K562 (cell line): ENCODE measurements at regions not wholly inside any gene's neighbourhood (a gene's known extent, or its start where the extent isn't known, plus 50 kb on each side); places are given as distances from the start of the nearest gene placed in this dataset.
A peak's percentile ranks its signal among the peaks of the same experiment; 100 is the strongest.

Source experiments
- ATAC-seq: fragments of 200-7000 bp; cut with Tn5 transposase; 3 replicates; pipeline ENCODE4 v1.9.1; 2020; ENCODE audit warnings: moderate library complexity
- BruUV-seq: library from RNA; stranded (reverse); fragments of 400-500 nt; replicated peaks from 2 replicates; lab custom pipeline; 2021; lab: Mats Ljungman, UMichigan
- CTCF ChIA-PET: fragments of 300-600 bp; formaldehyde crosslinking; extraction: SDS; loops from one replicate; lab custom pipeline; 2021; ENCODE audit warnings: low intra/inter-chr PET ratio; lab: Yijun Ruan, JAX
- POLR2A ChIA-PET: fragments of 300-600, 350-650 bp; sonication (Branson Sonifier 250); formaldehyde crosslinking; extraction: SDS; loops from one replicate; lab custom pipeline; 2021; ENCODE audit warnings: antibody characterized with exemption, inconsistent platforms; lab: Yijun Ruan, JAX
- DNase-seq, 4 experiments: peaks; one replicate each; pipeline versions ENCODE4 v3.0.0 to v3.0.0-alpha.2; 2011 to 2018; ENCODE audit warnings: low spot score in 3 of 4, mixed read lengths in 3 of 4; ENCODE audit errors: extremely low read depth in 1 of 4
- FAIRE-seq: peaks from 2 replicates; lab custom pipeline; 2011; peaks lifted over from hg19 to GRCh38; lab: Jason Lieb, UNC
- H2AFZ ChIP-seq: 2 replicates; pipeline ENCODE4 v1.6.0; 2011; ENCODE audit warnings: low read depth, low read length, control low read depth, inconsistent platforms
- H3K27ac ChIP-seq: fragments of 200-600 bp; 3 replicates; pipeline ENCODE4 v1.8.0; 2011; ENCODE audit warnings: low read depth, mild to moderate bottlenecking, control low read depth, inconsistent platforms, low read length, moderate library complexity, mixed read lengths; ENCODE audit errors: extremely low read depth
- H3K27me3 ChIP-seq, 2 experiments: fragments of 300-600 bp in 1 of 2; 2 replicates in 1 of 2; 3 replicates in 1 of 2; pipeline versions ENCODE4 v1.6.0 to v1.8.0; 2011; ENCODE audit warnings: inconsistent platforms in 2 of 2, low read length in 2 of 2, mild to moderate bottlenecking in 1 of 2, mixed read lengths in 1 of 2, moderate library complexity in 1 of 2; ENCODE audit not compliant: control insufficient read depth in 2 of 2, insufficient read depth in 2 of 2
- H3K36me3 ChIP-seq: fragments of 300-600 bp; 3 replicates; pipeline ENCODE4 v1.8.0; 2011; ENCODE audit warnings: mild to moderate bottlenecking, low read length, inconsistent platforms; ENCODE audit not compliant: control insufficient read depth, insufficient read depth
- H3K4me1 ChIP-seq, 2 experiments: fragments of 200-600 bp in 1 of 2; replicated peaks in 1 of 2; 2 replicates in 1 of 2; 3 replicates in 1 of 2; pipeline versions ENCODE4 v1.5.1 to v1.8.0; 2011; ENCODE audit warnings: inconsistent platforms in 2 of 2, low read length in 2 of 2, mild to moderate bottlenecking in 1 of 2, mixed read lengths in 1 of 2, moderate library complexity in 1 of 2; ENCODE audit not compliant: control insufficient read depth in 2 of 2, insufficient read depth in 2 of 2
- H3K4me2 ChIP-seq: 2 replicates; pipeline ENCODE4 v1.6.1; 2011; ENCODE audit warnings: low read length, control low read depth, inconsistent platforms, mixed read lengths; ENCODE audit not compliant: insufficient read depth
- H3K4me3 ChIP-seq: fragments of 200-600 bp; sonication (generic), shearing (Covaris generic); 2 replicates; pipeline ENCODE4 v1.5.1; 2016; ENCODE audit warnings: control low read depth, inconsistent platforms
- H3K79me2 ChIP-seq: fragments of 200-600 bp; 3 replicates; pipeline ENCODE4 v1.8.0; 2011; ENCODE audit warnings: low read length, inconsistent platforms; ENCODE audit not compliant: control insufficient read depth, insufficient read depth
- H3K9ac ChIP-seq, 2 experiments: 2 replicates each; pipeline versions ENCODE4 v1.6.0 to v1.6.1; 2011; ENCODE audit warnings: low read depth in 2 of 2, low read length in 2 of 2, control low read depth in 1 of 2, inconsistent platforms in 1 of 2, mild to moderate bottlenecking in 1 of 2, mixed read lengths in 1 of 2; ENCODE audit not compliant: insufficient read depth in 1 of 2
- H3K9me1 ChIP-seq: one replicate; pipeline ENCODE4 v1.6.0; 2011; ENCODE audit warnings: inconsistent platforms, mild to moderate bottlenecking, low read length, moderate library complexity; ENCODE audit not compliant: control insufficient read depth, insufficient read depth
- H3K9me3 ChIP-seq: replicated peaks from 2 replicates; pipeline ENCODE4 v1.5.1; 2011; ENCODE audit warnings: low read depth, low read length, inconsistent platforms; ENCODE audit not compliant: control insufficient read depth, insufficient read depth
- H4K20me1 ChIP-seq: replicated peaks from 2 replicates; pipeline ENCODE4 v1.6.1; 2011; ENCODE audit warnings: low read length, inconsistent platforms, mixed read lengths; ENCODE audit not compliant: control insufficient read depth, insufficient read depth
- CEBPB ChIP-seq: fragments of 450-650 bp; IDR thresholded peaks from 2 replicates; pipeline ENCODE4 v1.6.1; 2016; ENCODE audit warnings: missing genetic modification characterization, missing compliant biosample characterization
- ERF ChIP-seq: fragments of 450-650 bp; formaldehyde crosslinking; IDR thresholded peaks from 2 replicates; pipeline ENCODE4 v1.4.0; 2020; ENCODE audit warnings: mild to moderate bottlenecking, mixed read lengths
- EWSR1 ChIP-seq: fragments of 450-650 bp; IDR thresholded peaks from 2 replicates; pipeline ENCODE4 v1.6.1; 2018; ENCODE audit warnings: borderline replicate concordance, mild to moderate bottlenecking, low read depth, moderate library complexity; ENCODE audit not compliant: partially characterized antibody
- GTF2A2 ChIP-seq: IDR thresholded peaks from 2 replicates; pipeline ENCODE4 v1.6.1; 2016; ENCODE audit warnings: mild to moderate bottlenecking, missing genetic modification characterization, missing compliant biosample characterization
- KDM1A ChIP-seq, 2 experiments: fragments of 450-650 bp; IDR thresholded peaks; 2 replicates each; pipeline ENCODE4 v1.6.1; 2016; ENCODE audit warnings: mild to moderate bottlenecking in 2 of 2
- KLF13 ChIP-seq: fragments of 450-650 bp; IDR thresholded peaks from 2 replicates; pipeline ENCODE4 v1.6.1; 2016; ENCODE audit warnings: missing genetic modification characterization, low read depth, mild to moderate bottlenecking, missing compliant biosample characterization, moderate library complexity, borderline replicate concordance
- MAFG ChIP-seq: fragments of 450-650 bp; conservative IDR thresholded peaks from 2 replicates; pipeline ENCODE4 v1.6.1; 2016; ENCODE audit warnings: missing genetic modification characterization, missing compliant biosample characterization
- RAD21 ChIP-seq, 2 experiments: fragments of 250-450 bp in 1 of 2; fragments of 450-650 bp in 1 of 2; sonication (Bioruptor Pico) in 1 of 2; formaldehyde crosslinking in 1 of 2; IDR thresholded peaks in 1 of 2; conservative IDR thresholded peaks in 1 of 2; 2 replicates each; pipeline versions ENCODE4 v1.4.0 to v1.8.0; 2020 to 2022; ENCODE audit warnings: mild to moderate bottlenecking in 2 of 2, moderate library complexity in 1 of 2
- YY1 ChIP-seq, 3 experiments: IDR thresholded peaks; 2 replicates each; pipeline ENCODE4 v1.6.1; 2011; ENCODE audit warnings: low read length in 2 of 3, mild to moderate bottlenecking in 2 of 3, moderate library complexity in 2 of 3, borderline replicate concordance in 1 of 3, control low read depth in 1 of 3, low read depth in 1 of 3; ENCODE audit not compliant: insufficient read depth in 3 of 3, insufficient replicate concordance in 2 of 3, control insufficient read depth in 1 of 3, insufficient read length in 1 of 3; ENCODE audit errors: extremely low read depth in 1 of 3
- ZNF224 ChIP-seq: sonication (generic); formaldehyde crosslinking; IDR thresholded peaks from 2 replicates; pipeline ENCODE4 v1.8.0; 2022; ENCODE audit warnings: mild to moderate bottlenecking, missing genetic modification reagents
- ZNF354B ChIP-seq: fragments of 250-450 bp; sonication (Bioruptor Pico); IDR thresholded peaks from 2 replicates; pipeline ENCODE4 v1.4.0; 2020
- WGBS: fragments of 100-300 bp; shearing (Covaris generic); methylation state at CpG from one replicate; pipeline ENCODE4 v1.1.6; 2016; ENCODE audit warnings: low coverage, mixed read lengths; ENCODE audit not compliant: insufficient coverage; ENCODE audit errors: missing lambda C conversion rate; 5-methylcytosine and 5-hydroxymethylcytosine counted together
- in situ Hi-C: fragments of 300-500 bp; cut with MboI; formaldehyde crosslinking; loops from 4 replicates; pipeline ENCODE4 v1.15.0; 2018; ENCODE audit warnings: inconsistent platforms, mixed read lengths
- intact Hi-C: fragments of 100-400 bp; cut with micrococcal nuclease; formaldehyde crosslinking; loops from 2 replicates; pipeline ENCODE4 v1.14.2; 2022
- TF ChIP-seq, protein P1 (sequence below): sonication (generic); formaldehyde crosslinking; IDR thresholded peaks from 2 replicates; pipeline ENCODE4 v1.9.0; 2022; ENCODE audit warnings: mild to moderate bottlenecking, missing genetic modification reagents
- TF ChIP-seq, protein P2 (sequence below), 2 experiments: fragments of 450-650 bp; formaldehyde crosslinking in 1 of 2; IDR thresholded peaks; 2 replicates each; pipeline versions ENCODE4 v1.4.0 to v1.6.1; 2014 to 2020; ENCODE audit warnings: mild to moderate bottlenecking in 2 of 2, borderline replicate concordance in 1 of 2, low read depth in 1 of 2

DNA sequence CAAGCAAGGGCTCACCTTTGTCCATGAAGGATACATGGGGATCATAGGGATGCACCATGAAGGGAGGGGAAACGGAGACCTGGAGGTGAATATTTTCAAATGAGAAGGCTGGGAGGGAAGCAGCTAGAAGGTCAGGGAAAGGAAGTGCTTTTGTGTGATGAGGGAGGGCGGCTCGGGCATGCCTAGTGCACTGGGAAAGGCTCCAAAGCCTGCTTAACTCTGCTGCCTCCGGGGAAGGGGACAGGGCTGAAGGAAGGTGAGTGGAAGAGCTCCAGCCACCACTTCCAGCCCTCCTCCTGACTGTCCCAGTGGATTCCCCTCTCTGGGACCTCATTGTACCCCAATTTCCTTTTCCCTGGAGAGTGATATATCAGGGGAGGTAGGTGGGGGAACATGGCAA, 149.4 kb upstream of the PRMT8 start (continued):
- TF ChIP-seq, protein P1, sequence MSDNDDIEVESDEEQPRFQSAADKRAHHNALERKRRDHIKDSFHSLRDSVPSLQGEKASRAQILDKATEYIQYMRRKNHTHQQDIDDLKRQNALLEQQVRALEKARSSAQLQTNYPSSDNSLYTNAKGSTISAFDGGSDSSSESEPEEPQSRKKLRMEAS (CRISPR knock-in tag) = no peak
- TF ChIP-seq KDM1A (IDR thresholded peaks at IDR 0.05) = no peak
- no peak for TF ChIP-seq ERF (CRISPR knock-in tag)
- TF ChIP-seq ZNF354B (CRISPR knock-in tag) = no peak
- TF ChIP-seq YY1 (IDR thresholded peaks at IDR 0.05; ENCODE audit: borderline replicate concordance in 1 of 3, control insufficient read depth in 1 of 3, extremely low read depth in 1 of 3, insufficient read depth in 3 of 3, insufficient read length in 1 of 3, insufficient replicate concordance in 2 of 3, low read depth in 1 of 3, low read length in 2 of 3) = no peak
- no peak for TF ChIP-seq CEBPB
- TF ChIP-seq KLF13 (tag) = no peak
- TF ChIP-seq GTF2A2 (tag) = no peak
- no peak for TF ChIP-seq ZNF224

DNA sequence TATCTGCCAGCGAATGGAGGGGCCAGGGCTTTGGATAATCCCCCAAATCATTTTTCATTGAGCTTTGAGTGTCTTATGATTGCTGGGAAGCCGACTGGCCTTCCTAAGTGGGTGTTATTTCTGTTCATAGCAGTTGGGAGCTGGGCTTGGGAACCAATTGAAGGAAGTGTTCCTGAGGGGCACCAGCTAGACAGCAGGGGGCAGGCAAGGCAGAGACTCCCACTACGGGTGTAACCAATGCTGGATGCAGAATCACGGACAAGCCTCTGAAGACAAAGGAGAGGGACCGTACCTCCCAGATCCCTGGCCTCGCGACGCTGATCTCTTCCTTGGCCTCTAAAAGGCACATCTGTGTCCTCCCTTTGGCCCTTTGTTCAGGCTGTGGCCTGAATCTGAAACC, 149.0 kb upstream of the PRMT8 start:
- CTCF ChIA-PET = interaction anchor here (0.6 kb wide), 1 partner anchor 812 kb away, joined by 3 read pairs; no protein-coding TSS in a partner anchor
- no TSS peak for BruUV-seq
- POLR2A ChIA-PET = interaction anchor here (0.6 kb wide), 2 partner anchors 209 to 313 kb away, joined by 3 read pairs; no protein-coding TSS in a partner anchor
- Histone ChIP-seq H3K79me2 (no peaks in the 10 kb centered on the region), H2AFZ (no peak overlapping the region), H3K4me3 (no peak overlapping the region), H3K4me1 (no peaks in the 10 kb centered on the region), H4K20me1 (no peaks in the 10 kb centered on the region; the same call in 1 of the 2 replicates), H3K27ac (no peak overlapping the region), H3K36me3 (no peaks in the 10 kb centered on the region), H3K27me3 (peaks cover 0 to 9% of the 10 kb centered on the region in 2 experiments; a peak in 1 of 5 replicates), H3K9me3 (no peaks in the 10 kb centered on the region), H3K4me2 (no peak overlapping the region), H3K9me1 (no peaks in the 10 kb centered on the region), H3K9ac (no peak overlapping the region)
- DNase-seq = peak in 3 of 4 experiments; percentile 8 to 25 (median 9)
- peak; percentile 62 for ATAC-seq
- in situ Hi-C loops = no loop called here
- FAIRE-seq = no peak
- WGBS = 0% methylated on average over 5 of the region's 8 CpGs
- intact Hi-C loops = no loop called here
- TF ChIP-seq EWSR1 (no peak), MAFG (tag) (no peak), RAD21 (CRISPR knock-in tag; conservative IDR thresholded peaks at IDR 0.05 in 1 of 2, IDR thresholded peaks at IDR 0.05 in 1 of 2) (peak in 1 of 2 experiments; percentile 40; a peak in 2 of 4 replicates)
- TF ChIP-seq, protein P2, sequence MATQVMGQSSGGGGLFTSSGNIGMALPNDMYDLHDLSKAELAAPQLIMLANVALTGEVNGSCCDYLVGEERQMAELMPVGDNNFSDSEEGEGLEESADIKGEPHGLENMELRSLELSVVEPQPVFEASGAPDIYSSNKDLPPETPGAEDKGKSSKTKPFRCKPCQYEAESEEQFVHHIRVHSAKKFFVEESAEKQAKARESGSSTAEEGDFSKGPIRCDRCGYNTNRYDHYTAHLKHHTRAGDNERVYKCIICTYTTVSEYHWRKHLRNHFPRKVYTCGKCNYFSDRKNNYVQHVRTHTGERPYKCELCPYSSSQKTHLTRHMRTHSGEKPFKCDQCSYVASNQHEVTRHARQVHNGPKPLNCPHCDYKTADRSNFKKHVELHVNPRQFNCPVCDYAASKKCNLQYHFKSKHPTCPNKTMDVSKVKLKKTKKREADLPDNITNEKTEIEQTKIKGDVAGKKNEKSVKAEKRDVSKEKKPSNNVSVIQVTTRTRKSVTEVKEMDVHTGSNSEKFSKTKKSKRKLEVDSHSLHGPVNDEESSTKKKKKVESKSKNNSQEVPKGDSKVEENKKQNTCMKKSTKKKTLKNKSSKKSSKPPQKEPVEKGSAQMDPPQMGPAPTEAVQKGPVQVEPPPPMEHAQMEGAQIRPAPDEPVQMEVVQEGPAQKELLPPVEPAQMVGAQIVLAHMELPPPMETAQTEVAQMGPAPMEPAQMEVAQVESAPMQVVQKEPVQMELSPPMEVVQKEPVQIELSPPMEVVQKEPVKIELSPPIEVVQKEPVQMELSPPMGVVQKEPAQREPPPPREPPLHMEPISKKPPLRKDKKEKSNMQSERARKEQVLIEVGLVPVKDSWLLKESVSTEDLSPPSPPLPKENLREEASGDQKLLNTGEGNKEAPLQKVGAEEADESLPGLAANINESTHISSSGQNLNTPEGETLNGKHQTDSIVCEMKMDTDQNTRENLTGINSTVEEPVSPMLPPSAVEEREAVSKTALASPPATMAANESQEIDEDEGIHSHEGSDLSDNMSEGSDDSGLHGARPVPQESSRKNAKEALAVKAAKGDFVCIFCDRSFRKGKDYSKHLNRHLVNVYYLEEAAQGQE (IDR thresholded peaks at IDR 0.05; ENCODE audit: borderline replicate concordance) = peak; percentile 10; the same call in 1 of the 2 replicates
- TF ChIP-seq, protein P2 (CRISPR knock-in tag; IDR thresholded peaks at IDR 0.05; ENCODE audit: low read depth) = no peak
